ENCODE measurements at regions not wholly inside any gene's neighbourhood (a gene's known extent, or its start where the extent isn't known, plus 50 kb on each side); places are given as distances from the start of the nearest gene placed in this dataset.
A peak's percentile ranks its signal among the peaks of the same experiment; 100 is the strongest.

DNA sequence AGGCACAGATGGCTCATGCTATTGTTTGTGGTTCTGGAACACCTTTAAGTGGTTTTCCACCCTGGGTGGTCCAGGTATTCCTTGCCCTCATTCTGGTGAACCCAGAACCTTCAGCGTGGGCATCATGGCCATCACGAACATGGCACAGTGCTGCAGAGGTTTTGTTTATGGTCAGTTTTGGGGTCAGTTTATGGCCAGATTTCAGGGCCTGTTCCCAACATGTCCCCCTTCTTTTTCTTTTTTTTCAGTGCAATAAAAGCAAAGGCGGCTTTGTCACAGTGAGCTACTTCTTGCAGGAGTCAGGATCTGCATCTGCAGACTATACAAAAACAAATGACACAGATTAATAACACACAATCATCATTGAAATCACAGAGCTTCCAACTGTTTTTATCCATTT, 1085.0 kb upstream of the ALCAM start:
- no peaks in the 10 kb centered on the region for H3K36me3 ChIP-seq
- no peak overlapping the region for H3K27ac ChIP-seq
- intact Hi-C loops (cut with DNase I): no loop called here
- no peaks in the 10 kb centered on the region for H3K4me1 ChIP-seq
- peaks cover 4% of the 10 kb centered on the region for H3K9me3 ChIP-seq
- TF ChIP-seq, protein P1, sequence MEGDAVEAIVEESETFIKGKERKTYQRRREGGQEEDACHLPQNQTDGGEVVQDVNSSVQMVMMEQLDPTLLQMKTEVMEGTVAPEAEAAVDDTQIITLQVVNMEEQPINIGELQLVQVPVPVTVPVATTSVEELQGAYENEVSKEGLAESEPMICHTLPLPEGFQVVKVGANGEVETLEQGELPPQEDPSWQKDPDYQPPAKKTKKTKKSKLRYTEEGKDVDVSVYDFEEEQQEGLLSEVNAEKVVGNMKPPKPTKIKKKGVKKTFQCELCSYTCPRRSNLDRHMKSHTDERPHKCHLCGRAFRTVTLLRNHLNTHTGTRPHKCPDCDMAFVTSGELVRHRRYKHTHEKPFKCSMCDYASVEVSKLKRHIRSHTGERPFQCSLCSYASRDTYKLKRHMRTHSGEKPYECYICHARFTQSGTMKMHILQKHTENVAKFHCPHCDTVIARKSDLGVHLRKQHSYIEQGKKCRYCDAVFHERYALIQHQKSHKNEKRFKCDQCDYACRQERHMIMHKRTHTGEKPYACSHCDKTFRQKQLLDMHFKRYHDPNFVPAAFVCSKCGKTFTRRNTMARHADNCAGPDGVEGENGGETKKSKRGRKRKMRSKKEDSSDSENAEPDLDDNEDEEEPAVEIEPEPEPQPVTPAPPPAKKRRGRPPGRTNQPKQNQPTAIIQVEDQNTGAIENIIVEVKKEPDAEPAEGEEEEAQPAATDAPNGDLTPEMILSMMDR (IDR thresholded peaks at IDR 0.05): no peak
- no peak for TF ChIP-seq POLR2A (IDR thresholded peaks at IDR 0.05)
- no peak for TF ChIP-seq POLR2AphosphoS5 (IDR thresholded peaks at IDR 0.05; ENCODE audit: insufficient read depth in 1 of 2, low read depth in 1 of 2)
- no peak for DNase-seq (ENCODE audit: extremely low spot score in 2 of 2)
- no peaks in the 10 kb centered on the region for H3K27me3 ChIP-seq
- no peak overlapping the region for H3K4me3 ChIP-seq

DNA sequence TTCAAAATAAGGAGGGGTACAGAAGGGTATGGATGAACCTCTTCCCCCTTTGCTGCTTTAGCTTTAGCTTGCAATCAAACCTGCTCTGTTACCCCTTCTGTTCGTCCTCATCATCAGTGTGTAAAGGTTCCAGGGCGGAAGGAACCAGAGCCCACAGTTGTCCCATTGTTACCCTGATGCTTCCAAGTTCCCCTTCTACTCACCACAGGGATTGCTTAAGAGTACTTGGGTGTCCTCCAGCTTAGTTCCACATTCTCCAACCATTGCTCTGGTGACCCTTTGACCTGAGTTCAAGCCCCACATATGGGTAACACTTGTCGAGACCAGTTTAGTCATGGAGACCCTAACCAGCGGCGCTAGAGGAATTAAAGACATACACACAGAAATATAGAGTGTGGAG, 1080.1 kb upstream of the ALCAM start:
- no peak for DNase-seq (ENCODE audit: extremely low spot score in 2 of 2)
- no peak overlapping the region for H3K4me3 ChIP-seq
- H3K9me3 ChIP-seq: peaks cover under 1% of the 10 kb centered on the region
- H3K4me1 ChIP-seq: no peaks in the 10 kb centered on the region
- no peaks in the 10 kb centered on the region for H3K27me3 ChIP-seq
- H3K36me3 ChIP-seq: no peaks in the 10 kb centered on the region
- no peak for TF ChIP-seq POLR2A (IDR thresholded peaks at IDR 0.05)
- no peak for TF ChIP-seq POLR2AphosphoS5 (IDR thresholded peaks at IDR 0.05; ENCODE audit: insufficient read depth in 1 of 2, low read depth in 1 of 2)
- TF ChIP-seq, protein P1 (IDR thresholded peaks at IDR 0.05): no peak
- intact Hi-C loops (cut with DNase I): no loop called here
- H3K27ac ChIP-seq: no peak overlapping the region

DNA sequence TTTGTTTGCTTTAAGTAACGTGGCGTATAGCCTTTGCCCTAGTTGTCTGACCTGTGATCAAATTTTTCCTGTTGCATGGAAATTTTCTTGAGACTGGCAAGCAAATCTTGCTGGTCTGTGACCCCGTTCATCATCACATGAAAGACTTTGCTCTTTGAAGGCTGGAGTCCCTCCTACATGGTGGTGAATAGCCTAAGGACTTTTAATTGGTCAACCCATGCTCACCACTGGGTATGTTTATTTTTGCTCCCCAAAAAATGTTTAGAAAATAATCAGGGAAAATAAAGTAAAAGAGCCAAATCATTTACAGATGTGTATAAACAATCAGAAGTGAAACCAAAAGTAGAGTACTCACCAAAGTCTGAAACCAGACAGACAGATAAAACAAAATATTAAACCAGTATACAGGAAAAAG, 1075.3 kb upstream of the ALCAM start:
- Histone ChIP-seq H3K4me3 (peak overlapping the region in 1 of 2 donors; percentile 24), H3K9me3 (no peaks in the 10 kb centered on the region), H3K36me3 (no peaks in the 10 kb centered on the region), H3K27me3 (no peaks in the 10 kb centered on the region), H3K27ac (no peak overlapping the region), H3K4me1 (no peaks in the 10 kb centered on the region)
- no peak for DNase-seq (ENCODE audit: extremely low spot score in 2 of 2)
- intact Hi-C loops (cut with DNase I): no loop called here
- TF ChIP-seq, protein P1 (IDR thresholded peaks at IDR 0.05): no peak
- TF ChIP-seq POLR2A (IDR thresholded peaks at IDR 0.05) (no peak), POLR2AphosphoS5 (IDR thresholded peaks at IDR 0.05; ENCODE audit: insufficient read depth in 1 of 2, low read depth in 1 of 2) (no peak)

DNA sequence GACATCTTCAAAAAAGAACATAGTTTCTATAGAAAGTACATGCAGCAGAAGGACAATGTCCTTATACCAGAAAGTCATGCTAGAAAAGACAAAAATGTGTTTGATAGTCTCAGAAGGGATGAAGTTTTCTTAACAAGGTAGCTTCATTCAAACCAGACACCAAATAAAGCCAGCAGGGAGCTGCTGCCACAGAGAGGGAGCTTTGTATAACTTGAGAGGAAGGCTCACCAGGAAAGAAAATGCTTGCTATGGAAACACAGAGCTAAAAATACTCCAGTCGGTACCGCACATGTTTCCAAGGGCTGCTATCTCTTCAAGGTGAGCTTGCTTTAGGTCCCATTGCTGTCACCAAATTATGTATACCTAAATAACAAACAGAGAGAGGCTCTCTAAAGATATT, 1074.8 kb upstream of the ALCAM start:
- DNase-seq (ENCODE audit: extremely low spot score in 2 of 2): no peak
- TF ChIP-seq POLR2A (IDR thresholded peaks at IDR 0.05) (no peak), POLR2AphosphoS5 (IDR thresholded peaks at IDR 0.05; ENCODE audit: insufficient read depth in 1 of 2, low read depth in 1 of 2) (no peak)
- TF ChIP-seq, protein P1 (IDR thresholded peaks at IDR 0.05): no peak
- peak overlapping the region in 1 of 2 donors; percentile 24 for H3K4me3 ChIP-seq
- H3K9me3 ChIP-seq: no peaks in the 10 kb centered on the region
- intact Hi-C loops (cut with DNase I): no loop called here
- peak overlapping the region; percentile 9 for H3K27ac ChIP-seq
- no peaks in the 10 kb centered on the region for H3K27me3 ChIP-seq
- no peaks in the 10 kb centered on the region for H3K36me3 ChIP-seq
- H3K4me1 ChIP-seq: no peaks in the 10 kb centered on the region

DNA sequence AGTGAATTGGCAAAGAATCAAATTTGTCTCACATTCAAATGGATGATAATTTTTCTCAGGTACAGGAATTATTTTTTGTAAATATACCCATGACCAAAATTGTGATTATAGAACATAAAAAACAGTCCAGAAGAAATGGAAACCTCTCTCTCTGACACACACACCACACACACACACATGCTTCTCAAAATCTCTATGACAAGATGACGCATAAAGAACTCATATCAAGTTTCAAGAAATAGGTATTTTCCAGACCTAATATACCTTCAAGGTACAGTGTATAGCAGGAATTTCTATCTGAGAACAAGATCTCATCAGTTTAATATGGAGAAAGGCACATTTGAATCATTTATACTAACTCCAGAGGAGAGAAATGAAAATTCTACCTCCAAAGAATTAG, 1069.1 kb upstream of the ALCAM start:
- H3K9me3 ChIP-seq: no peaks in the 10 kb centered on the region
- no peak overlapping the region for H3K4me3 ChIP-seq
- no peaks in the 10 kb centered on the region for H3K36me3 ChIP-seq
- H3K4me1 ChIP-seq: no peaks in the 10 kb centered on the region
- H3K27me3 ChIP-seq: no peaks in the 10 kb centered on the region
- intact Hi-C loops (cut with DNase I): no loop called here
- no peak overlapping the region for H3K27ac ChIP-seq
- TF ChIP-seq POLR2AphosphoS5 (IDR thresholded peaks at IDR 0.05; ENCODE audit: insufficient read depth in 1 of 2, low read depth in 1 of 2): no peak
- TF ChIP-seq, protein P1 (IDR thresholded peaks at IDR 0.05): no peak
- no peak for TF ChIP-seq POLR2A (IDR thresholded peaks at IDR 0.05)
- DNase-seq (ENCODE audit: extremely low spot score in 2 of 2): no peak
